Activated T-helper 1 cell treated with anti-CD3 and anti-CD28 coated beads, Interleukin-2, amount 50 U/mL, for 16 hours (primary cell): ENCODE measurements at regions not wholly inside any gene's neighbourhood (a gene's known extent, or its start where the extent isn't known, plus 50 kb on each side); places are given as distances from the start of the nearest gene placed in this dataset.
A peak's percentile ranks its signal among the peaks of the same experiment; 100 is the strongest.
"Not testable (repeated sequence)": the region's sequence is repeated elsewhere in the genome, so short reads cannot be mapped to it uniquely, and the experiment has no call there.

Experiments
- DNase-seq, 2 donors: peaks; one replicate each; pipeline ENCODE4 v3.0.0-alpha.2; 2020; ENCODE audit warnings: low read depth in 1 of 2, low spot score in 1 of 2

GRCh38 chr20:33908336-33908735 lies 85.4 kb upstream of the RALY start:
- no peak for DNase-seq

GRCh38 chr20:33908868-33909267 lies 84.8 kb upstream of the RALY start:
- DNase-seq = no peak

- DNase-seq = no peak
Measured at GRCh38 chr20:33909331-33909921, 84.3 kb upstream of the RALY start.

GRCh38 chr20:33910056-33910455 lies 83.7 kb upstream of the RALY start:
- no peak for DNase-seq

GRCh38 chr20:33910529-33911327 lies 83.0 kb upstream of the RALY start:
- no peak for DNase-seq

- DNase-seq = peak in 1 of 2 donors; percentile 2
Measured at GRCh38 chr20:33914919-33915318, 78.8 kb upstream of the RALY start.

- peak; percentile 26 to 28 for DNase-seq
Measured at GRCh38 chr20:33915726-33916331, 77.9 kb upstream of the RALY start.

GRCh38 chr20:33916768-33917167 lies 76.9 kb upstream of the RALY start:
- DNase-seq = no peak

- DNase-seq = no peak
Measured at GRCh38 chr20:33917831-33918525, 75.7 kb upstream of the RALY start.

GRCh38 chr20:33918662-33919061 lies 75.0 kb upstream of the RALY start:
- no peak for DNase-seq

- DNase-seq = no peak
Measured at GRCh38 chr20:33919653-33920052, 74.1 kb upstream of the RALY start.

GRCh38 chr20:33922224-33922623 lies 71.5 kb upstream of the RALY start:
- no peak for DNase-seq

- DNase-seq = no peak
Measured at GRCh38 chr20:33923740-33924139, 70.0 kb upstream of the RALY start.

GRCh38 chr20:33925867-33926266 lies 67.8 kb upstream of the RALY start:
- no peak for DNase-seq

- DNase-seq = no peak
Measured at GRCh38 chr20:33926425-33926824, 67.3 kb upstream of the RALY start.

- DNase-seq = no peak
Measured at GRCh38 chr20:33927724-33928123, 66.0 kb upstream of the RALY start.

- DNase-seq = no peak
Measured at GRCh38 chr20:33929917-33930316, 63.8 kb upstream of the RALY start.

- DNase-seq = peak; percentile 6 to 11
Measured at GRCh38 chr20:33933469-33933909, 60.2 kb upstream of the RALY start.

- DNase-seq = no peak
Measured at GRCh38 chr20:33936656-33937055, 57.1 kb upstream of the RALY start.

- not testable (repeated sequence) for DNase-seq
Measured at GRCh38 chr20:33939031-33939430, 54.7 kb upstream of the RALY start.

GRCh38 chr20:33940666-33941065 lies 53.0 kb upstream of the RALY start:
- no peak for DNase-seq
